ENCODE measurements at regions not wholly inside any gene's neighbourhood (a gene's known extent, or its start where the extent isn't known, plus 50 kb on each side); places are given as distances from the start of the nearest gene placed in this dataset.

GRCh38 chr13:26128676-26129075 is 76.9 kb upstream of the SHISA2 start:
- Histone ChIP-seq H3K9me3 (ENCODE audit: control insufficient read depth, low read length) (no peaks in the 10 kb centered on the region), H4K91ac (ENCODE audit: low read length) (no peak overlapping the region), H2BK120ac (ENCODE audit: low read depth, low read length) (no peak overlapping the region), H3K9ac (ENCODE audit: low read length) (no peak overlapping the region), H2BK5ac (ENCODE audit: low read depth, low read length, poor library complexity, severe bottlenecking) (no peak overlapping the region), H2AFZ (ENCODE audit: low read depth, low read length) (no peak overlapping the region), H3K27me3 (ENCODE audit: control insufficient read depth in 1 of 2, insufficient read depth in 1 of 2, low read length in 2 of 2) (no peaks in the 10 kb centered on the region), H3K4me3 (ENCODE audit: insufficient read depth in 1 of 2, low read depth in 1 of 2, low read length in 2 of 2) (no peak overlapping the region), H3K4ac (ENCODE audit: low read depth in 1 of 2, low read length in 2 of 2) (no peak overlapping the region), H3K18ac (ENCODE audit: low read depth in 1 of 2, low read length in 2 of 2) (no peak overlapping the region), H3K27ac (ENCODE audit: low read length, poor library complexity, severe bottlenecking) (no peak overlapping the region), H2BK12ac (ENCODE audit: low read length in 2 of 2) (no peak overlapping the region), H3K4me1 (ENCODE audit: control insufficient read depth, insufficient read depth, low read depth, low read length) (no peaks in the 10 kb centered on the region), H3K4me2 (ENCODE audit: low read length, poor library complexity, severe bottlenecking) (no peak overlapping the region), H3K23ac (ENCODE audit: low read length in 2 of 2) (no peak overlapping the region), H4K8ac (ENCODE audit: low read length) (no peak overlapping the region), H3K36me3 (ENCODE audit: control insufficient read depth in 1 of 2, insufficient read depth in 2 of 2, low read depth in 1 of 2, low read length in 2 of 2) (no peaks in the 10 kb centered on the region), H2AK5ac (ENCODE audit: low read length, severe bottlenecking) (no peak overlapping the region), H2BK15ac (ENCODE audit: low read depth, poor library complexity, severe bottlenecking) (no peak overlapping the region), H3K79me1 (replicated peaks; ENCODE audit: low read length, poor library complexity, severe bottlenecking) (no peaks in the 10 kb centered on the region), H3K14ac (ENCODE audit: low read length in 2 of 2) (no peak overlapping the region)
- no peak for DNase-seq
- 86% methylated on average over 4 of the region's 4 CpGs for WGBS

- Histone ChIP-seq H3K79me1 (replicated peaks; ENCODE audit: low read length, poor library complexity, severe bottlenecking) (no peaks in the 10 kb centered on the region), H3K14ac (ENCODE audit: low read length in 2 of 2) (no peak overlapping the region), H3K4ac (ENCODE audit: low read depth in 1 of 2, low read length in 2 of 2) (no peak overlapping the region), H2AFZ (ENCODE audit: low read depth, low read length) (no peak overlapping the region), H2BK120ac (ENCODE audit: low read depth, low read length) (no peak overlapping the region), H3K4me1 (ENCODE audit: control insufficient read depth, insufficient read depth, low read depth, low read length) (no peaks in the 10 kb centered on the region), H3K27ac (ENCODE audit: low read length, poor library complexity, severe bottlenecking) (no peak overlapping the region), H3K23ac (ENCODE audit: low read length in 2 of 2) (no peak overlapping the region), H4K8ac (ENCODE audit: low read length) (peak overlapping the region; percentile 2), H2AK5ac (ENCODE audit: low read length, severe bottlenecking) (no peak overlapping the region), H3K18ac (ENCODE audit: low read depth in 1 of 2, low read length in 2 of 2) (no peak overlapping the region), H2BK15ac (ENCODE audit: low read depth, poor library complexity, severe bottlenecking) (no peak overlapping the region), H3K4me2 (ENCODE audit: low read length, poor library complexity, severe bottlenecking) (no peak overlapping the region), H3K9ac (ENCODE audit: low read length) (no peak overlapping the region), H2BK12ac (ENCODE audit: low read length in 2 of 2) (no peak overlapping the region), H4K91ac (ENCODE audit: low read length) (no peak overlapping the region), H2BK5ac (ENCODE audit: low read depth, low read length, poor library complexity, severe bottlenecking) (no peak overlapping the region), H3K27me3 (ENCODE audit: control insufficient read depth in 1 of 2, insufficient read depth in 1 of 2, low read length in 2 of 2) (peaks cover 5 to 6% of the 10 kb centered on the region in 2 experiments), H3K4me3 (ENCODE audit: insufficient read depth in 1 of 2, low read depth in 1 of 2, low read length in 2 of 2) (no peak overlapping the region), H3K9me3 (ENCODE audit: control insufficient read depth, low read length) (no peaks in the 10 kb centered on the region), H3K36me3 (ENCODE audit: control insufficient read depth in 1 of 2, insufficient read depth in 2 of 2, low read depth in 1 of 2, low read length in 2 of 2) (no peaks in the 10 kb centered on the region)
- no peak for DNase-seq
- 69% methylated on average over 6 of the region's 6 CpGs for WGBS
Measured at GRCh38 chr13:26117620-26118019, 65.8 kb upstream of the SHISA2 start.

- Histone ChIP-seq H3K27me3 (ENCODE audit: control insufficient read depth in 1 of 2, insufficient read depth in 1 of 2, low read length in 2 of 2) (peaks cover 0 to 5% of the 10 kb centered on the region in 2 experiments), H3K14ac (ENCODE audit: low read length in 2 of 2) (no peak overlapping the region), H3K4me3 (ENCODE audit: insufficient read depth in 1 of 2, low read depth in 1 of 2, low read length in 2 of 2) (no peak overlapping the region), H3K4me2 (ENCODE audit: low read length, poor library complexity, severe bottlenecking) (no peak overlapping the region), H2BK120ac (ENCODE audit: low read depth, low read length) (no peak overlapping the region), H3K4me1 (ENCODE audit: control insufficient read depth, insufficient read depth, low read depth, low read length) (no peaks in the 10 kb centered on the region), H3K27ac (ENCODE audit: low read length, poor library complexity, severe bottlenecking) (no peak overlapping the region), H3K79me1 (replicated peaks; ENCODE audit: low read length, poor library complexity, severe bottlenecking) (no peaks in the 10 kb centered on the region), H2BK5ac (ENCODE audit: low read depth, low read length, poor library complexity, severe bottlenecking) (no peak overlapping the region), H3K9ac (ENCODE audit: low read length) (no peak overlapping the region), H2BK15ac (ENCODE audit: low read depth, poor library complexity, severe bottlenecking) (no peak overlapping the region), H3K23ac (ENCODE audit: low read length in 2 of 2) (no peak overlapping the region), H4K8ac (ENCODE audit: low read length) (no peak overlapping the region), H3K18ac (ENCODE audit: low read depth in 1 of 2, low read length in 2 of 2) (no peak overlapping the region), H3K36me3 (ENCODE audit: control insufficient read depth in 1 of 2, insufficient read depth in 2 of 2, low read depth in 1 of 2, low read length in 2 of 2) (no peaks in the 10 kb centered on the region), H2AK5ac (ENCODE audit: low read length, severe bottlenecking) (no peak overlapping the region), H2AFZ (ENCODE audit: low read depth, low read length) (no peak overlapping the region), H2BK12ac (ENCODE audit: low read length in 2 of 2) (no peak overlapping the region), H4K91ac (ENCODE audit: low read length) (no peak overlapping the region), H3K9me3 (ENCODE audit: control insufficient read depth, low read length) (no peaks in the 10 kb centered on the region), H3K4ac (ENCODE audit: low read depth in 1 of 2, low read length in 2 of 2) (no peak overlapping the region)
- no peak for DNase-seq
- no CpG with 5 or more reads among the region's 4 CpGs for WGBS
Measured at GRCh38 chr13:26112843-26113242, 61.0 kb upstream of the SHISA2 start.

- Histone ChIP-seq H3K14ac (ENCODE audit: low read length in 2 of 2) (no peak overlapping the region), H2BK12ac (ENCODE audit: low read length in 2 of 2) (no peak overlapping the region), H2BK5ac (ENCODE audit: low read depth, low read length, poor library complexity, severe bottlenecking) (no peak overlapping the region), H3K27me3 (ENCODE audit: control insufficient read depth in 1 of 2, insufficient read depth in 1 of 2, low read length in 2 of 2) (no peaks in the 10 kb centered on the region), H3K23ac (ENCODE audit: low read length in 2 of 2) (no peak overlapping the region), H3K4ac (ENCODE audit: low read depth in 1 of 2, low read length in 2 of 2) (no peak overlapping the region), H2AK5ac (ENCODE audit: low read length, severe bottlenecking) (no peak overlapping the region), H3K36me3 (ENCODE audit: control insufficient read depth in 1 of 2, insufficient read depth in 2 of 2, low read depth in 1 of 2, low read length in 2 of 2) (no peaks in the 10 kb centered on the region), H4K8ac (ENCODE audit: low read length) (no peak overlapping the region), H2BK15ac (ENCODE audit: low read depth, poor library complexity, severe bottlenecking) (no peak overlapping the region), H3K4me1 (ENCODE audit: control insufficient read depth, insufficient read depth, low read depth, low read length) (no peaks in the 10 kb centered on the region), H2AFZ (ENCODE audit: low read depth, low read length) (no peak overlapping the region), H3K18ac (ENCODE audit: low read depth in 1 of 2, low read length in 2 of 2) (no peak overlapping the region), H3K9ac (ENCODE audit: low read length) (no peak overlapping the region), H3K27ac (ENCODE audit: low read length, poor library complexity, severe bottlenecking) (no peak overlapping the region), H3K4me3 (ENCODE audit: insufficient read depth in 1 of 2, low read depth in 1 of 2, low read length in 2 of 2) (no peak overlapping the region), H4K91ac (ENCODE audit: low read length) (no peak overlapping the region), H3K4me2 (ENCODE audit: low read length, poor library complexity, severe bottlenecking) (no peak overlapping the region), H2BK120ac (ENCODE audit: low read depth, low read length) (no peak overlapping the region), H3K9me3 (ENCODE audit: control insufficient read depth, low read length) (no peaks in the 10 kb centered on the region), H3K79me1 (replicated peaks; ENCODE audit: low read length, poor library complexity, severe bottlenecking) (no peaks in the 10 kb centered on the region)
- WGBS: 83% methylated on average over 2 of the region's 6 CpGs
- no peak for DNase-seq
Measured at GRCh38 chr13:26111797-26112196, 60.0 kb upstream of the SHISA2 start.

Data from mesenchymal stem cell (in vitro differentiated cells and primary cell).